Thoracic aorta (tissue), 2 donors: ENCODE measurements at regions not wholly inside any gene's neighbourhood (a gene's known extent, or its start where the extent isn't known, plus 50 kb on each side); places are given as distances from the start of the nearest gene placed in this dataset.

Experiments
- ATAC-seq: fragments of 150-250 bp; one replicate; pipeline ENCODE4 v1.8.0; 2017; ENCODE audit warnings: low read depth; ENCODE audit not compliant: insufficient number of reproducible peaks, low FRiP score
- DNase-seq: peaks from one replicate; pipeline ENCODE4 v3.0.0-alpha.2; 2020; ENCODE audit warnings: low spot score
- H3K27ac ChIP-seq, 2 donors: fragments of 200-600 bp; sonication (generic); 1 replicate in 1 of 2; 2 replicates in 1 of 2; pipeline ENCODE4 v1.5.1; 2016; ENCODE audit warnings: mild to moderate bottlenecking in 2 of 2, moderate library complexity in 2 of 2
- H3K27me3 ChIP-seq: fragments of 200-600 bp; sonication (generic); replicated peaks from 2 replicates; pipeline ENCODE4 v1.6.0; 2016; ENCODE audit warnings: mild to moderate bottlenecking; ENCODE audit not compliant: insufficient read depth
- H3K36me3 ChIP-seq: fragments of 200-600 bp; sonication (generic); one replicate; pipeline ENCODE4 v1.5.1; 2016
- H3K4me1 ChIP-seq, 2 donors: fragments of 200-600 bp; sonication (generic); 1 replicate in 1 of 2; 2 replicates in 1 of 2; pipeline versions ENCODE4 v1.5.1 to v1.6.0; 2016; ENCODE audit warnings: low read depth in 2 of 2, mild to moderate bottlenecking in 1 of 2; ENCODE audit not compliant: control insufficient read depth in 1 of 2
- H3K4me3 ChIP-seq: fragments of 200-600 bp; sonication (generic); 2 replicates; pipeline ENCODE4 v1.5.1; 2016; ENCODE audit warnings: mild to moderate bottlenecking
- H3K9me3 ChIP-seq: fragments of 200-600 bp; sonication (generic); 2 replicates; pipeline ENCODE4 v1.5.1; 2016
- CTCF ChIP-seq: fragments of 200-600 bp; sonication (generic); IDR thresholded peaks from one replicate; pipeline ENCODE4 v1.5.1; 2019; ENCODE audit warnings: antibody characterized with exemption

GRCh38 chr2:208552943-208553342 is 146.4 kb downstream of the PTH2R start:
- ATAC-seq (no peak), DNase-seq (no peak)
- H3K4me3 ChIP-seq = no peak overlapping the region
- no peaks in the 10 kb centered on the region for H3K27me3 ChIP-seq
- no peak overlapping the region for H3K27ac ChIP-seq
- no peaks in the 10 kb centered on the region for H3K4me1 ChIP-seq
- no peaks in the 10 kb centered on the region for H3K9me3 ChIP-seq
- no peak for TF ChIP-seq CTCF
- H3K36me3 ChIP-seq = no peaks in the 10 kb centered on the region

- Histone ChIP-seq H3K27ac (no peak overlapping the region), H3K9me3 (no peaks in the 10 kb centered on the region), H3K27me3 (no peaks in the 10 kb centered on the region), H3K4me1 (no peaks in the 10 kb centered on the region), H3K36me3 (no peaks in the 10 kb centered on the region), H3K4me3 (no peak overlapping the region)
- DNase-seq = no peak
- ATAC-seq = no peak
- TF ChIP-seq CTCF = no peak
Measured at GRCh38 chr2:208556983-208557484, 150.4 kb downstream of the PTH2R start.

- no peaks in the 10 kb centered on the region for H3K9me3 ChIP-seq
- DNase-seq (no peak), ATAC-seq (no peak)
- no peaks in the 10 kb centered on the region for H3K27me3 ChIP-seq
- H3K4me1 ChIP-seq = no peaks in the 10 kb centered on the region
- H3K27ac ChIP-seq = no peak overlapping the region
- no peaks in the 10 kb centered on the region for H3K36me3 ChIP-seq
- no peak overlapping the region for H3K4me3 ChIP-seq
- no peak for TF ChIP-seq CTCF
Measured at GRCh38 chr2:208565690-208566416, 159.3 kb downstream of the PTH2R start.

- H3K9me3 ChIP-seq = no peaks in the 10 kb centered on the region
Measured at GRCh38 chr2:208568203-208568602, 161.6 kb downstream of the PTH2R start.

GRCh38 chr2:208570066-208570465 is 163.5 kb downstream of the PTH2R start:
- TF ChIP-seq CTCF = no peak
- no peaks in the 10 kb centered on the region for H3K36me3 ChIP-seq
- no peak for ATAC-seq

More at GRCh38 chr2:208568203-208568602, 161.6 kb downstream of the PTH2R start:
- Histone ChIP-seq H3K27me3 (no peaks in the 10 kb centered on the region), H3K36me3 (no peaks in the 10 kb centered on the region), H3K4me1 (no peaks in the 10 kb centered on the region), H3K27ac (no peak overlapping the region), H3K4me3 (no peak overlapping the region)
- ATAC-seq (no peak), DNase-seq (no peak)
- no peak for TF ChIP-seq CTCF

More at GRCh38 chr2:208570066-208570465, 163.5 kb downstream of the PTH2R start:
- H3K27me3 ChIP-seq = no peaks in the 10 kb centered on the region
- no peak for DNase-seq
- no peak overlapping the region for H3K4me3 ChIP-seq
- H3K9me3 ChIP-seq = no peaks in the 10 kb centered on the region
- no peaks in the 10 kb centered on the region for H3K4me1 ChIP-seq
- H3K27ac ChIP-seq = no peak overlapping the region
